Mammary epithelial cell (primary cell): ENCODE measurements at regions not wholly inside any gene's neighbourhood (a gene's known extent, or its start where the extent isn't known, plus 50 kb on each side); places are given as distances from the start of the nearest gene placed in this dataset.

Source experiments
- CTCF ChIP-seq, 2 donors: IDR thresholded peaks in 1 of 2; conservative IDR thresholded peaks in 1 of 2; 2 replicates each; pipeline ENCODE4 v1.5.1; 2011 to 2012; ENCODE audit warnings: inconsistent platforms in 2 of 2, low read length in 2 of 2, mild to moderate bottlenecking in 2 of 2, control low read depth in 1 of 2, low read depth in 1 of 2; ENCODE audit not compliant: insufficient read depth in 1 of 2; ENCODE audit errors: extremely low read depth in 1 of 2
- EZH2 ChIP-seq: IDR thresholded peaks from 2 replicates; pipeline ENCODE4 v1.6.1; 2012; ENCODE audit warnings: low read length, inconsistent platforms, borderline replicate concordance

- TF ChIP-seq CTCF (conservative IDR thresholded peaks at IDR 0.05 in 1 of 2, IDR thresholded peaks at IDR 0.05 in 1 of 2; ENCODE audit: extremely low read depth in 1 of 2, insufficient read depth in 1 of 2, low read depth in 1 of 2, low read length in 2 of 2): no peak
- TF ChIP-seq EZH2: no peak
These were observed 52.3 kb downstream of the HDGFL1 start for GRCh38 chr6:22621701-22622100.
